Stimulated activated CD8-positive, alpha-beta memory T cell treated with anti-CD3 and anti-CD28 coated beads, Interleukin-7, amount 100 ng/mL, for 1 hour (primary cell): ENCODE measurements at regions not wholly inside any gene's neighbourhood (a gene's known extent, or its start where the extent isn't known, plus 50 kb on each side); places are given as distances from the start of the nearest gene placed in this dataset.
"Not testable (repeated sequence)": the region's sequence is repeated elsewhere in the genome, so short reads cannot be mapped to it uniquely, and the experiment has no call there.

ENCODE experiments used
- DNase-seq, 2 donors: peaks; one replicate each; pipeline ENCODE4 v3.0.0-alpha.2; 2020; ENCODE audit warnings: low read depth in 2 of 2

GRCh38 chr5:18535753-18536152, 901.5 kb downstream of the TAF11L14 start:
- DNase-seq, result not testable (repeated sequence)

GRCh38 chr5:18544421-18544820, 910.2 kb downstream of the TAF11L14 start:
- no peak for DNase-seq

- no peak for DNase-seq
Measured at GRCh38 chr5:18546591-18546990, 912.3 kb downstream of the TAF11L14 start.

GRCh38 chr5:18551716-18552115, 917.5 kb downstream of the TAF11L14 start:
- no peak for DNase-seq

GRCh38 chr5:18553269-18553668, 919.0 kb downstream of the TAF11L14 start:
- DNase-seq, result no peak

GRCh38 chr5:18560602-18561001, 926.3 kb downstream of the TAF11L14 start:
- no peak for DNase-seq

- DNase-seq, result no peak
Measured at GRCh38 chr5:18563853-18564252, 929.6 kb downstream of the TAF11L14 start.

- DNase-seq, result no peak
Measured at GRCh38 chr5:18566671-18567070, 932.4 kb downstream of the TAF11L14 start.

GRCh38 chr5:18576586-18576985, 942.3 kb downstream of the TAF11L14 start:
- no peak for DNase-seq

GRCh38 chr5:18601185-18601584, 966.9 kb downstream of the TAF11L14 start:
- DNase-seq, result no peak

- DNase-seq, result no peak
Measured at GRCh38 chr5:18602402-18602801, 968.1 kb downstream of the TAF11L14 start.

GRCh38 chr5:18605186-18605585, 970.9 kb downstream of the TAF11L14 start:
- no peak for DNase-seq

GRCh38 chr5:18607570-18607969, 973.3 kb downstream of the TAF11L14 start:
- DNase-seq, result no peak

- DNase-seq, result not testable (repeated sequence)
Measured at GRCh38 chr5:18617191-18617590, 982.9 kb downstream of the TAF11L14 start.

GRCh38 chr5:18630458-18631045, 996.3 kb downstream of the TAF11L14 start:
- no peak for DNase-seq

GRCh38 chr5:18652404-18653215, 1018.4 kb downstream of the TAF11L14 start:
- DNase-seq, result no peak

GRCh38 chr5:18653216-18653752, 1019.0 kb downstream of the TAF11L14 start:
- no peak for DNase-seq

GRCh38 chr5:18660511-18660910, 1026.3 kb downstream of the TAF11L14 start:
- no peak for DNase-seq

GRCh38 chr5:18662231-18662630, 1028.0 kb downstream of the TAF11L14 start:
- no peak for DNase-seq

GRCh38 chr5:18674212-18674611, 1040.0 kb downstream of the TAF11L14 start:
- not testable (repeated sequence) for DNase-seq

GRCh38 chr5:18675041-18675440, 1040.8 kb downstream of the TAF11L14 start:
- DNase-seq, result no peak

- DNase-seq, result no peak
Measured at GRCh38 chr5:18686253-18686652, 1052.0 kb downstream of the TAF11L14 start.

- DNase-seq, result no peak
Measured at GRCh38 chr5:18687429-18687828, 1053.2 kb downstream of the TAF11L14 start.
